Keratinocyte (primary cell): ENCODE measurements at regions not wholly inside any gene's neighbourhood (a gene's known extent, or its start where the extent isn't known, plus 50 kb on each side); places are given as distances from the start of the nearest gene placed in this dataset.

Source experiments
- EZH2 ChIP-seq: IDR thresholded peaks from one replicate; pipeline ENCODE4 v1.6.1; 2012; ENCODE audit warnings: inconsistent platforms, mild to moderate bottlenecking, low read length, moderate library complexity
- TF ChIP-seq, protein P1 (sequence below), 3 experiments: IDR thresholded peaks in 1 of 3; conservative IDR thresholded peaks in 1 of 3; optimal IDR thresholded peaks in 1 of 3; 2 replicates in 2 of 3; 3 replicates in 1 of 3; pipeline versions ENCODE3 to v1.5.1; 2011; ENCODE audit warnings: low read length in 3 of 3, mild to moderate bottlenecking in 3 of 3, moderate library complexity in 2 of 3, control low read depth in 1 of 3, inconsistent platforms in 1 of 3; ENCODE audit not compliant: insufficient read depth in 2 of 3; ENCODE audit errors: extremely low read depth in 1 of 3

DNA sequence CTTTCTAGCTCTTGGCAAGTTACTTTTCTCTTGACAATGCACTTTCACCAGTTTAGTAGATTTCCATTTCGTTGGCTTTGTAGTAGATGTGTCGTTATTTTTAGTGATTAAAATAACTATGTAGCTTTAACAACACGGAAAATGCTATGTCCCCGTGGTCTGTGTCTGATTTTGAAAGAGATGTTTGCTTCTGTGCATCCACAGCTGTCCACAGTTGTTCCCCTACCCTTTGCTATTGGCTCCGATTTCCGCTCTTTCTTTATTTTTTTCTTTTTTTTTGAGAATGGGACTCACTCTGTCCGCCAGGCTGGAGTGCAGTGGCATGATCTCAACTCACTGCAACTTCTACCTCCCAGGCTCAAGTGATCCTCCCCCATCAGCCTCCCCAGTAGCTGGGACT, 533.9 kb downstream of the IRX1 start:
- TF ChIP-seq, protein P1, sequence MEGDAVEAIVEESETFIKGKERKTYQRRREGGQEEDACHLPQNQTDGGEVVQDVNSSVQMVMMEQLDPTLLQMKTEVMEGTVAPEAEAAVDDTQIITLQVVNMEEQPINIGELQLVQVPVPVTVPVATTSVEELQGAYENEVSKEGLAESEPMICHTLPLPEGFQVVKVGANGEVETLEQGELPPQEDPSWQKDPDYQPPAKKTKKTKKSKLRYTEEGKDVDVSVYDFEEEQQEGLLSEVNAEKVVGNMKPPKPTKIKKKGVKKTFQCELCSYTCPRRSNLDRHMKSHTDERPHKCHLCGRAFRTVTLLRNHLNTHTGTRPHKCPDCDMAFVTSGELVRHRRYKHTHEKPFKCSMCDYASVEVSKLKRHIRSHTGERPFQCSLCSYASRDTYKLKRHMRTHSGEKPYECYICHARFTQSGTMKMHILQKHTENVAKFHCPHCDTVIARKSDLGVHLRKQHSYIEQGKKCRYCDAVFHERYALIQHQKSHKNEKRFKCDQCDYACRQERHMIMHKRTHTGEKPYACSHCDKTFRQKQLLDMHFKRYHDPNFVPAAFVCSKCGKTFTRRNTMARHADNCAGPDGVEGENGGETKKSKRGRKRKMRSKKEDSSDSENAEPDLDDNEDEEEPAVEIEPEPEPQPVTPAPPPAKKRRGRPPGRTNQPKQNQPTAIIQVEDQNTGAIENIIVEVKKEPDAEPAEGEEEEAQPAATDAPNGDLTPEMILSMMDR (optimal IDR thresholded peaks at IDR 0.05 in 1 of 3, IDR thresholded peaks at IDR 0.05 in 1 of 3, conservative IDR thresholded peaks at IDR 0.05 in 1 of 3; ENCODE audit: extremely low read depth in 1 of 3, insufficient read depth in 2 of 3, low read length in 3 of 3) = no peak
- no peak for TF ChIP-seq EZH2
